ENCODE measurements at regions not wholly inside any gene's neighbourhood (a gene's known extent, or its start where the extent isn't known, plus 50 kb on each side); places are given as distances from the start of the nearest gene placed in this dataset.

- TF ChIP-seq ZFX (IDR thresholded peaks at IDR 0.05), result no peak
- TF ChIP-seq, protein P1, sequence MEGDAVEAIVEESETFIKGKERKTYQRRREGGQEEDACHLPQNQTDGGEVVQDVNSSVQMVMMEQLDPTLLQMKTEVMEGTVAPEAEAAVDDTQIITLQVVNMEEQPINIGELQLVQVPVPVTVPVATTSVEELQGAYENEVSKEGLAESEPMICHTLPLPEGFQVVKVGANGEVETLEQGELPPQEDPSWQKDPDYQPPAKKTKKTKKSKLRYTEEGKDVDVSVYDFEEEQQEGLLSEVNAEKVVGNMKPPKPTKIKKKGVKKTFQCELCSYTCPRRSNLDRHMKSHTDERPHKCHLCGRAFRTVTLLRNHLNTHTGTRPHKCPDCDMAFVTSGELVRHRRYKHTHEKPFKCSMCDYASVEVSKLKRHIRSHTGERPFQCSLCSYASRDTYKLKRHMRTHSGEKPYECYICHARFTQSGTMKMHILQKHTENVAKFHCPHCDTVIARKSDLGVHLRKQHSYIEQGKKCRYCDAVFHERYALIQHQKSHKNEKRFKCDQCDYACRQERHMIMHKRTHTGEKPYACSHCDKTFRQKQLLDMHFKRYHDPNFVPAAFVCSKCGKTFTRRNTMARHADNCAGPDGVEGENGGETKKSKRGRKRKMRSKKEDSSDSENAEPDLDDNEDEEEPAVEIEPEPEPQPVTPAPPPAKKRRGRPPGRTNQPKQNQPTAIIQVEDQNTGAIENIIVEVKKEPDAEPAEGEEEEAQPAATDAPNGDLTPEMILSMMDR (conservative IDR thresholded peaks at IDR 0.05), result no peak
- H3K27ac ChIP-seq, result no peak overlapping the region
Observed at GRCh38 chr18:42264497-42264896, 309.5 kb downstream of the PIK3C3 start.

GRCh38 chr18:42268186-42268725 lies 313.2 kb downstream of the PIK3C3 start:
- no peak overlapping the region for H3K27ac ChIP-seq
- TF ChIP-seq, protein P1 (conservative IDR thresholded peaks at IDR 0.05), result no peak
- no peak for TF ChIP-seq ZFX (IDR thresholded peaks at IDR 0.05)

DNA sequence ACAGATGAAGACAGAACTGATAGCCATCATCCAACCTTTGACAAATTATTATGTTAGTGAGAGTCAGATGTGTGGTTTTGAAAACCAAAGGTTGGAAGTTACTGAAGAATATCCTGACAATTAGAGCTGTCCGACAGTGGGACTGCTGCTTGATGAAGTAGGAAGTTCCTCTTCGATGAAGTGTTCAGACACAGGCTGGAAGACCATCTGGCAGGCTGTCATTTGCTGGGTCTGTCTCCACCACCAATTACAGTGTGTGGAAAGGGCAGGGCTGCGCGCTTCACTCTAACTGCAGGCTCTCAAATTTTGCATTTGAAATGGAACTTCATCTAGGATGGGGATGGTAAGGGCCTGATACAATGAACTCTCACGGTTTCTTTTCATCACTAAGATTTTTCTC lies 313.8 kb downstream of the PIK3C3 start:
- TF ChIP-seq, protein P1 (conservative IDR thresholded peaks at IDR 0.05), result no peak
- TF ChIP-seq ZFX (IDR thresholded peaks at IDR 0.05), result no peak
- no peak overlapping the region for H3K27ac ChIP-seq

DNA sequence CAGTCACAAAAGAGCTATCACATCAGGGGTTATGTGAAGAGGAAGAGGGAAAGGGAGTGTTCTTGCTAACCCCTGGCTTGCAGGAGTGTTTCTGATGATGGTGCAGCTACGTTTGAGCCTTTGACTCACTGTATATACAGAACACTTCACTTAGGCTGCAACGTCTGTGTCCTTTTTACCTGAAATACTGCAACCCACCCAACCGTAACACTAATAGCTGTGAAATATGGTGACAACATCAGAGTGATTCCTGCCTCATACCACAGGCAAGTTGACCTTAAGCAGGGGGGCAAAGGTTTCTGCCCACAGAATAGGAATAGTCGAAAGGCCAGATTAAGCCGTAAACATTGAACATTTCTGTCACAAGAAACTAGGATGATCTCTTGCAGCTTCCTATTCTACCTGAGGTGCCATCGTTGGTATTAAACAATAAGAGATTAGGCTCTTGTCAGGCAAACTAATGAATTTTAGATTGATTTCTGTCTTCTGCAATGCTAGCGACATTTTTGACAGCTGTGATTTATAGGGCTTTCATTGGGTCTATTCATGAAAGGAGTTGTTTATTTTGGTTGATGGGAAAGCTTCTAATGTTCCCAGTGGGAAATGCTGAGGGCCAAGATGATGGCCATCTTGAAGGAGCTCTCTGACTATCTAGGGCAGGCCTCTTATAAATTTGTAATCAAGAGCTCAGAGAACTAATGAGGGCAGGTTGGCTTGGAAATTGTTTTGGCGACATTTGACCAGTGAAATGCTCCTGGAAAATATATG lies 316.8 kb downstream of the PIK3C3 start:
- TF ChIP-seq, protein P1 (conservative IDR thresholded peaks at IDR 0.05), result no peak
- no peak for TF ChIP-seq ZFX (IDR thresholded peaks at IDR 0.05)
- H3K27ac ChIP-seq, result no peak overlapping the region

GRCh38 chr18:42274488-42275137 lies 319.6 kb downstream of the PIK3C3 start:
- no peak for TF ChIP-seq ZFX (IDR thresholded peaks at IDR 0.05)
- TF ChIP-seq, protein P1 (conservative IDR thresholded peaks at IDR 0.05), result peak; percentile 41
- no peak overlapping the region for H3K27ac ChIP-seq

GRCh38 chr18:42275138-42275535 lies 320.1 kb downstream of the PIK3C3 start:
- TF ChIP-seq ZFX (IDR thresholded peaks at IDR 0.05), result no peak
- TF ChIP-seq, protein P1 (conservative IDR thresholded peaks at IDR 0.05), result no peak
- H3K27ac ChIP-seq, result no peak overlapping the region

All from C4-2B (cell line).